ENCODE measurements at regions not wholly inside any gene's neighbourhood (a gene's known extent, or its start where the extent isn't known, plus 50 kb on each side); places are given as distances from the start of the nearest gene placed in this dataset.

DNA sequence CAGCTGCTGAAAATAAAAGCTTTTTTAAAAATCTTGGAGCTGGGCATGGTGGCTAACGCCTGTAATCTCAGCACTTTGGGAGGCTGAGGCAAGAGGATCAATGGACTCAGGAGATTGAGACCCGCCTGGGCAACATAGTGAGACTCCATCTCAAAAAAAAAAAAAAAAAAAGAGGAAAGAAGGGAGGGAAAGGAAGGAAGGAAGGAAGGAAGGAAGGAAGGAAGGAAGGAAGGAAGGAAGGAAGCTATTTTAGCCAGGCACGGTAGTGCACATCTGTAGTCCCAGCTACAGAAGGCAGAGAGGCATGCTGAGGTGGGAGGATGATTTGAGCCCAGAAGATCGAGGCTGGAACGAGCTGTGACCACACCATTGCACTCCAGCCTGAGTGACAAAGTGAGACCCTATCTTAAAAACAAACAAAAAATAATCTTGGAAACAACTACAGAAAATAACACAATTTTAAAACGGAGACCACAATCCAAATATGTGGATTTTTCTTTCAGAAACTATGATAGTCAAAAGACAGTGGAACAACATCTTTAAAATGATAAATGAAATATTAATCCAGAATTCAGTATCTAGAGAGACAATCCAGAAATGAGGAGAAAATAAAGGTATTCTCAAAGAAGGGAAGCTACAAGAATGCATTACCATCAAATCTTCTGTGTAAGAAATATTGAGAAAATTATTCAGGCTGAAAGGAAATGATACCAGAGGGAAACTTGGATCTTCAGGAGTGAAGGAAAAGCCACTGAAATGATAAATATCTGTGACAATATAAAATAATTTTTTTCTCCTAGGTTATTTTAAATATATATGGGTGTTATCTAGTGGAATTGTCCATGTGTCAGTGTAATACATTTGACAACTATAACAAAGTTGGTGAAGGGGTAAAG is 182.0 kb downstream of the GPX5 start:
- no peak for DNase-seq

DNA sequence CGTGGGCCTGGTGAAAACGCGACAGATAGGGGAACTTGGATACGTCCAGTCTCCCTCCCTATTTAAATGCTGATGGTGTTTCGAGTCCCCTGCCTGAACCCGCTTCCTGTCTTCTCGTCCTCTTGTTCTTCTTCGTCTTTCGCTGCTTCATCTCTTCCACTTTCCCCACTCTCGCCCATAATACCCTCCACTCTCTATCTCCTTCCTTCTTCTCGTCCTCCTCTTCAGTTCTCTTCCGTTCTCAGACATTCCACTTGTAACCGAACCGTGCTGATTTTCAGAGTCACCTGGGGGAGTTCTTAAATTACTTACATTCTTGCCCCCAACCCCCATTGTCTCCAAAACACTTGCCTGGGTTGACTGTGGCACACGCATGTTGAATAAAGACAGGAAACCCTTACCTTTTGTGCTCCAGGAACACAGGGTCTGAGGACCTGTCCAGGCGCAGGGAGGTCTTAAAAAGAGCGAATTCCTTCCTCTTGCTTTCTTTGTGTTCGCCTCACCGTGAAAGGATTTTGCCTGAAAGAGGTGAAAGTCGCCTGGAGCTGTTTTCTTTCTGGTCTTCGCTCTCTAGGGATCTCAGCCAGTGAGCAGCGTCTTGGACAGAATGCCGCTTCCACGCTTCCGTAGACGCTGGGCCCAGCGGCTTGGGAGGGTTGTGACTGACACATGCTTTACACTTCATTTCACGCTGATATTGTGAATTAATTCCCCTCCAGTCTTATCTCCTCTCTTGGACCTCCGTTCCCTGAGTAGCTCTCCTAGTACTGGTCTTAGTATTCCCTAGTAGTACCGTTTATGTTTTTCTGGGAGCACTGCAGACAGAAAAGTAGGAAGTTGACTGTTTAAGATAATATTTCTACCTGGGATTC is 184.0 kb downstream of the GPX5 start:
- DNase-seq, result no peak

- DNase-seq, result no peak
These were observed 184.9 kb downstream of the GPX5 start for GRCh38 chr6:28710466-28711191.

- no peak for DNase-seq
These were observed 185.6 kb downstream of the GPX5 start for GRCh38 chr6:28711325-28711724.

- DNase-seq, result no peak
These were observed 186.2 kb downstream of the GPX5 start for GRCh38 chr6:28711788-28712341.

- no peak for DNase-seq
These were observed 187.3 kb downstream of the GPX5 start for GRCh38 chr6:28712982-28713381.

- no peak for DNase-seq
These were observed 193.7 kb downstream of the GPX5 start for GRCh38 chr6:28719275-28719940.

DNA sequence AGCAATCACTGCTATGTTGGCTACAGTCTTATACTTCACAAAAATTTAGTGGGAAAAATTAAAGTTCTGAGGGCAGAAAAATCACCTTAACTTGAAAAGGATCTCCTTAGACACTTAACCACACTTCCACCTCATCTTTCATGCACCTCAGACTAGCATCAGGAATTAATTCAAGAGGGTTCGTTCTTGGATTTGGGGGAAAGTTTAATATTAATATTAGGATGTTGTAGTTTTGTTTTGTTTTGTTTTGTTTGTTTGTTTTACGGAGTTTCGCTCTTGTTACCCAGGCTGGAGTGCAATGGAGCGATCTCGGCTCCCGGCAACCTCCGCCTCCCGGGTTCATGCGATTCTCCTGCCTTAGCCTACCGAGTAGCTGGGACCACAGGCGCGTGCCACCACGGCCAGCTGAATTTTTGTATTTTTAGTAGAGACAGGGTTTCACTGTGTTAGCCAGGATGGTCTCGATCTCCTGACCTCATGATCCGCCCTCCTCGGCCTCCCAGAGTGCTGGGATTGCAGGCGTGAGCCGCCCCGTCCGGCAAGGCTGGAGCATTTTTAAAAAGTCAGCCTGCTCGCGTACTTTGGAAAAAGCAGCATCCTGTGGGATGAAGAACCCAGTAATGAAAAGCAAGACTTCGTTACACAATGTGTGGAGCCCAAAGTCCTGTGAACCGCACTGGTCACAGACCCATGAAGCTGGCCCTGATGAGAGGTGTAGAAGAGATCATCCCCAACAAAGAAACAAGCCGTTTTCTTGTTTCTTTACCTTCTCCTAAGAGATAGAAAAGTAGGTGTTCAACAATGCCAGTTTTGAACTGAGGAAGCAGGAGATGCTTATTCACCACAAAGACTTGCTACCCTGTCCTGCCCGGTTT is 194.9 kb downstream of the GPX5 start:
- DNase-seq, result no peak

GRCh38 chr6:28721372-28721771 is 195.7 kb downstream of the GPX5 start:
- no peak for DNase-seq

GRCh38 chr6:28724395-28724794 is 198.7 kb downstream of the GPX5 start:
- DNase-seq, result no peak

DNA sequence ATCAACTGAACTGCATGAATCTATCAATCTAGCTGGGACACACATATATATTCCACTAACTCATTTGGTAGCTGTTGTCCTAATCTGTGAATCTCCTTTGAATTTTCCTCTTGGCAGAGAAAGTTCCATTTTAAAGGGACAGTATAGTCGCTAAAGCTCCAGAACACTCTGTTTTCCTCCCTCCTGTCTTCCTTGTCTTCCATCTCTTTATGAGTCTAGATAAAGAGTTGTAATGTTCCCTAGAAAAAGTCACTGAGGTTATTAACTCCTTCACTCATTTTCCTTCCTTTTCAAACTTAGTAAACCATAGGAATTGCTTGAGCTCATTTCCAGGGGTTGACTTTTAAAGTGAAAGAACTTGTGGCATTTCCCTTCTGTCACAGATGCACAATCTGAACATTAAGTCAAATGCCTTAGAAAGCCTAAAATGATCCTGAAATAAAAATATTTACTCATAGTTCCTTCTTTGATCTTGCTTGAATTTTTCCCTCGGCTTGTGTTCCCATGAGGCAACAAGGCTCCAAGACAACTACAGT is 198.4 kb downstream of the TRIM27 start:
- no peak for DNase-seq

- DNase-seq, result no peak
These were observed 197.9 kb downstream of the TRIM27 start for GRCh38 chr6:28725890-28726348.

- no peak for DNase-seq
These were observed 197.0 kb downstream of the TRIM27 start for GRCh38 chr6:28726569-28727309.

DNA sequence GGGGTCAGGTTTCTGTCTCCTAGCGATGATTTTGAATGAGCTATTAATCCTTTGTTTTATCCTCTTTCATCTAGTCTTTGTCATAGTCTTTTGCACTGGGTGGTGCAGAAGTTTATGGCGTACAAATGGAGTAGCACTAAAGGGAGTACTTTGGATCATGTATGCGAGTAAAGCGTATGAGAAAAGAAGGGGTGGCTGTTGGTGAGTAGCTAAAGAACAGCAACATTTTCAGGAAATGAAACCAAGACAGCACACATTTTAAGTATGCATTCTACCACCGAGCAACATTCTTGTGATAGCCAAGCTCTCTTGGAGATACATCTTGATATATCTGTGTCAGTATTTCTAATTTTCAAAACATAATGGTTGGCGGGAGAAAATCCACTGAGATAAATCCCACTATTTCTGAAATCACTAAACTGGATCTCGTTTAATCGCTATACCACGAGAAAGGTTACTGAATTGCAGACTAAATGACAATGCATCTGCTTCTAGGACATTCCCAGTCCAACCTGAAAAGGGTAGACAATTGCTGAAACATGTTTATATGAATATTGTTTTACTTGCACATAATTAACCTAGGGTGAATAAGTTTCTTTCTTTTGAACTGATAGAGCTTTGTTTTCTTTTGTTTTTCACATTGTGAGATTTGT is 196.1 kb downstream of the TRIM27 start:
- DNase-seq, result no peak

DNA sequence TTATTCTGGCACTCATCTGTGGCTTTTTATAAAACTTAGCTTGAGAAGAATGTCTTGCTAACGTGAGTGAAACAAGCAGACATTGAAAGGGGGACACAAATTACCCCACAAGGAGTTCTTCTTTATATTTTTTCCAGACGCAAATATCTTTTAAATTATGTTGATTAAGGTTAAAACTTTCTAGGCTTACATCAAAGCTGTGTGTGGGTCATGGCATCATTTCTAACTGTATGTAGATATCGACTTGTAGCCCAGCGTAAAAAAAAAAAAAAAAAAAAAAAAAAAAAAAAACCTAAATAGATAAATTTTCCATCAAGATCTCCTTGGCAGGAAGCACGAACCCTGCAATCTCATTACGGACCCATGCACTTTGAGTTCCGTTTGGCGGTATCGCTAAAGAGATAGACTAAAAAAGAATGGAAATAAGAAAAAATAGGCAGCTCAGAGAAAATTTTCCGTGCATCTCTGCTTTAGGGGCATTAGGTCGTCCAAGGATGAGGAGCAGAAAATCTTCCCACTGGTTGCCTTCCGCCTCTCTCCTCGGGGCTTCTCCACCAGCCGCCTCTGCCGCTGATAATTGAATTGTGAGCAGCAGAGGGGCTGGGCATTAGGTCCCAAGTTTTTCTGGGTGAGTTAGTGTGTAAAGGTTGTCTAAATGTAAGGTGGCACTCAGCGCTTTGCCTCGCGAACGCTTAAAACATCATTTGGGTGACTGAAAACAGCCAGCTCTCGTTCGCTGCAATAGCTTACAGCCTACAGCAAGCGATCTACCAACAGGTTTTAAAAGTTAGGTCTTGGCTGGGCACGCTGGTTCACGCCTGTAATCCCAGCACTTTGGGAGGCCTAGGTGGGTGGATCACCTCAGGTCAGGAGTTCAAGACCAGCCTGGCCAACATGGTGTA is 194.0 kb downstream of the TRIM27 start:
- DNase-seq, result no peak

DNA sequence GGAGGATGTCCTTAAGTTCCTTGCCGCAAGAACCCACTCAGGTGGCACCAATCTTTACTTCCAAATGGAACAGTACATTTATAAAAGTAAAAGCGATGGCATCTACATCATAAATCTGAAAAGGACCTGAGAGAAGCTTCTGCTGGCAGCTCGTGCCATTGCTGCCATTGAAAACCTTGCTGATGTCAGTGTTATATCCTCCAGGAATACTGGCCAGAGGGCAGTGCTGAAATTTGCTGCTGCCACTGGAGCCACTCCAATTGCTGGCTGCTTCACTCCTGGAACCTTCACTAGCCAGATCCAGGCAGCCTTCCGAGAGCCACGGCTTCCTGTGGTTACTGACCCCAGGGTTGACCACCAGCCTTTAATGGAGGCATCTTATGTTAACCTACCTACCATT is 191.7 kb downstream of the TRIM27 start:
- DNase-seq, result no peak

DNA sequence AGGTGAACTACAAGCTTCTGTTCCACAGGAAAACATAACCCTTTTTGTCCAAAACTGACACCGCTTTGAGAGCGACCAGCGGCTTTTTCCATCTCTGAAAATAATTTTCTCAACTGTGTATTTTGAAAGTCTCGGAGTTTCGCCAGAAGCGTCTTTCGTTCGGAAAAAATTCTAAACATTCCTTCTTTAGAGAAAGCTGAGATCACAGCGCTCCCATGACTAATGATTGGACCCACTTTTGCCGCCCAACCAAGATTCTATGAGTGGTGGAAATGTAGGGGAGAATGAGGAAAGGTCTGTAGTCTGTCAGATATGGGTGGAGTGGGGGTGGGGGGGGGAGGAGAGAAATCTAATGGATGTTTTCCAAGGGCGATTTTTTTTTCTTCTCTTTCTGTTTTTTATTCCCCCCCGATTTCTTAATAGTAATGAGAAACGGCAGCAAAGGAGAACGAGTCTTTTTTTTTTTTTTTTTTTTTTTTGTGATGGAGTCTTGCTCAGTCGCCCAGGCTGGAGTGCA is 189.3 kb downstream of the TRIM27 start:
- no peak for DNase-seq

DNA sequence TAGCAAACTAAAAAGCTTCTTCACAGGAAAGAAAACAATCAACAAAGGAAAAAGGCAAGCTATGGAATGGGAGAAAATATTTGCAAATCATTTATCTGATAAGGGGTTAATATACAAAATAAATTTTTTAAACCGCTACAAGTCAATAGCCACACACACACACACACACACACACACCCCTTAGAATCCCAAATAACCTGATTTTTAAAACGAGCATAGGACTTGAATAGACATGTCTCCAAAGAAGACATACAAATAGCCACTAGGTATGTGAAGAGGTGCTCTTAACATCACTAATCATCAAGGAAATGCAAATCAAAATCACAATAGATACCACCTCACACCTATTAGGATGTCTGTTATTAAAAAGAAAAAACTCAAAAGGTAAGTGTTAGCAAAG is 187.7 kb downstream of the TRIM27 start:
- no peak for DNase-seq

Data from skin of body (tissue), 1 donor.